MM.1S (cell line): ENCODE measurements at regions not wholly inside any gene's neighbourhood (a gene's known extent, or its start where the extent isn't known, plus 50 kb on each side); places are given as distances from the start of the nearest gene placed in this dataset.

ENCODE experiments used
- EZH2phosphoT487 ChIP-seq: fragments of 300-600 bp; sonication (generic); IDR thresholded peaks from 2 replicates; pipeline ENCODE4 v1.6.1; 2018; ENCODE audit warnings: antibody characterized with exemption, low read length
- TF ChIP-seq, protein P1 (sequence below): fragments of 300-600 bp; sonication (generic); IDR thresholded peaks from 2 replicates; pipeline ENCODE4 v1.5.1; 2016; ENCODE audit warnings: antibody characterized with exemption, low read length, mixed read lengths

DNA sequence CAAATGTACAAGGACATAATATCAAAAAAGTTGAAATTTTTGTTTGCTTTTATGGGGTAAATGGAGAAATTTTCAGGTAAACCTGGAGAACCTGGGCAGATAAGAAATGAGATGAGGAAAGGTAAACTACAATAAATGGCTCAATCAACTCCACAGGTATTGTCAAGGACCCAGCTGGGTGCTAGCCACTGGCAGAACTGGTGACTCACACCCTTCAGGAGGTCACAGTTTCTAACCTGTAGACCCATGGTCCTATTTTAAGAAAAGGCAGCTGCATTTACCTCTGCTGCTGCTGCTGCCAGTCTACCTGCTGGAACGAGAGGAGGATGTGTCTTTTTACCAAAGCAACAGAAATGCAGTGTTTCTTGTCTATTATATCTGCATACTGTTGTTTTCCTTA, 226.6 kb downstream of the ALG10B start:
- TF ChIP-seq EZH2phosphoT487, result no peak
- TF ChIP-seq, protein P1, sequence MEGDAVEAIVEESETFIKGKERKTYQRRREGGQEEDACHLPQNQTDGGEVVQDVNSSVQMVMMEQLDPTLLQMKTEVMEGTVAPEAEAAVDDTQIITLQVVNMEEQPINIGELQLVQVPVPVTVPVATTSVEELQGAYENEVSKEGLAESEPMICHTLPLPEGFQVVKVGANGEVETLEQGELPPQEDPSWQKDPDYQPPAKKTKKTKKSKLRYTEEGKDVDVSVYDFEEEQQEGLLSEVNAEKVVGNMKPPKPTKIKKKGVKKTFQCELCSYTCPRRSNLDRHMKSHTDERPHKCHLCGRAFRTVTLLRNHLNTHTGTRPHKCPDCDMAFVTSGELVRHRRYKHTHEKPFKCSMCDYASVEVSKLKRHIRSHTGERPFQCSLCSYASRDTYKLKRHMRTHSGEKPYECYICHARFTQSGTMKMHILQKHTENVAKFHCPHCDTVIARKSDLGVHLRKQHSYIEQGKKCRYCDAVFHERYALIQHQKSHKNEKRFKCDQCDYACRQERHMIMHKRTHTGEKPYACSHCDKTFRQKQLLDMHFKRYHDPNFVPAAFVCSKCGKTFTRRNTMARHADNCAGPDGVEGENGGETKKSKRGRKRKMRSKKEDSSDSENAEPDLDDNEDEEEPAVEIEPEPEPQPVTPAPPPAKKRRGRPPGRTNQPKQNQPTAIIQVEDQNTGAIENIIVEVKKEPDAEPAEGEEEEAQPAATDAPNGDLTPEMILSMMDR, result no peak
